ENCODE measurements at regions not wholly inside any gene's neighbourhood (a gene's known extent, or its start where the extent isn't known, plus 50 kb on each side); places are given as distances from the start of the nearest gene placed in this dataset.
"Not testable (repeated sequence)": the region's sequence is repeated elsewhere in the genome, so short reads cannot be mapped to it uniquely, and the experiment has no call there.

DNA sequence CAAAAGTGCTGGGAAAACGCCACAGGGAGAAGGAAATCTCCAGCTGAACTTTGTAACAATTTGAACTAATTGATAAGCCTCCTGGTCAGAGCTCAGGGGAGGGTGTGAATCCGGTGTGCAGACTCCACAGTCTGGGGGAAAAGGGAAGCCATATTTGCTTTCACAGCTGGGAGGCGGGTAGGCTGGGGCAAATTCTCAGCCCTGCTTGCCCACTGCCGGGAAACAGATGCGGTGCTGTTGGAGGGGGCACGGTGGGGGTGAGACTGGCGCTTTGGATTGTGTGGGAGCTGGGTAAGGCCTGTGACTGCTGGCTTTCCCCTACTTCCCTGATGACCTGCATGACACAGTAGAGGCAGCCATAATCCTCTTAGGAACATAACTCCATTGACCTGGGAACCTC is 134.8 kb downstream of the ADCYAP1 start:
- no peak for DNase-seq (ENCODE audit: low read depth in 4 of 4, low spot score in 1 of 4)

DNA sequence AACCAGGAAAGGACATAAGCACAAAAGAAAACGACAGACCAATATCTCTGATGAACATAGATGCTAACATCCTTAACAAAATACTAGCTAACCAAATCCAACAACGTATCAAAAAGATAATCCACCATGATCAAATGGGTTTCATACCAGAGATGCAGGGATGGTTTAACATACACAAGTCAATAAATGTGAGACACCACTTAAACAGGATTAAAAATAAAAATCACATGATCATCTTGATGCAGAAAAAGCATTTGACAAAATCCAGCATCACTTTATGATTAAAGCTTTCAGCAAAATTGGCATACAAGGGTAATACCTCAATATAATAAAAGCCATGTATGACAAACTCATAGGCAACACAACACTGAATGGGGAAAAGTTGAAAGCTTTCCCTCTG is 138.4 kb downstream of the ADCYAP1 start:
- not testable (repeated sequence) for DNase-seq (ENCODE audit: low read depth in 4 of 4, low spot score in 1 of 4)

DNA sequence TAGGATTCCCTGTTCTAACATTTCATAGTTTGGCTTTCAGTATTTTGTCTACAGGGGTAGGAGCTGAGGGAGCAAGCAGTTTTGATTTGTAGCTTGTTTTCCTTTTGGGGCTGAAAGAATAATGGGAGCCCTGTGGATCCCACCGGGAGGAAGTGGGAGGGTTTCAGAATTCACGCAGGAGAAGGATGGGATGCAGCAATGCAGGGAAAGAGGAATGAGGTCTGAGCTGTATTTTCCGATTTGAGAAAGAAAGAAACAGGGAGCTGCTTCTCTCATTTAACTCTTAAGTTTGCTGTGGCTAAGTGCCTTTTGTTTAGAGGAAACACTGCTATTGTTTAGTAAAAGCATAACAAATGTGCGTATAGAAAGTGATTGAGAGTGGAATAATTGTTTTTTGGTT is 141.0 kb downstream of the ADCYAP1 start:
- no peak for DNase-seq (ENCODE audit: low read depth in 4 of 4, low spot score in 1 of 4)

- no peak for DNase-seq (ENCODE audit: low read depth in 4 of 4, low spot score in 1 of 4)
Measured at GRCh38 chr18:1047406-1047805, 142.7 kb downstream of the ADCYAP1 start.

GRCh38 chr18:1048032-1048431 is 143.4 kb downstream of the ADCYAP1 start:
- no peak for DNase-seq (ENCODE audit: low read depth in 4 of 4, low spot score in 1 of 4)

DNA sequence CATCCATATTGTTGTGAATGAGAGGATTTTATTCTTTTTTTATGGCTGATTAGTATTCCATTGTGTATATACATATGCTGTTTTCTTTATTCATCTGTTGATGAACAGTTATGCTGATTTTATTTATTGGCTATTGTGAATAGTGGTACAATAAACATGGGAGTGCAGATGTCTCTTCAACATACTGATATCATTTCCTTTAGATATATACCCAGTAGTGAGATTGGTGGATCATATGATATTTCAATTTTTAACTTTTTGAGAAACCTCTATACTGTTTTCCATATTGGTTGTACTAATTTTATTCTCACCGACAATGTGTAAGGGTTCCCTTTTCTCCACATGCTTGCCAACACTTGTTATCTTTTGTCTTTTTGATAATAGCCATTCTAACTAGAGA is 144.5 kb downstream of the ADCYAP1 start:
- DNase-seq (ENCODE audit: low read depth in 4 of 4, low spot score in 1 of 4): no peak

DNA sequence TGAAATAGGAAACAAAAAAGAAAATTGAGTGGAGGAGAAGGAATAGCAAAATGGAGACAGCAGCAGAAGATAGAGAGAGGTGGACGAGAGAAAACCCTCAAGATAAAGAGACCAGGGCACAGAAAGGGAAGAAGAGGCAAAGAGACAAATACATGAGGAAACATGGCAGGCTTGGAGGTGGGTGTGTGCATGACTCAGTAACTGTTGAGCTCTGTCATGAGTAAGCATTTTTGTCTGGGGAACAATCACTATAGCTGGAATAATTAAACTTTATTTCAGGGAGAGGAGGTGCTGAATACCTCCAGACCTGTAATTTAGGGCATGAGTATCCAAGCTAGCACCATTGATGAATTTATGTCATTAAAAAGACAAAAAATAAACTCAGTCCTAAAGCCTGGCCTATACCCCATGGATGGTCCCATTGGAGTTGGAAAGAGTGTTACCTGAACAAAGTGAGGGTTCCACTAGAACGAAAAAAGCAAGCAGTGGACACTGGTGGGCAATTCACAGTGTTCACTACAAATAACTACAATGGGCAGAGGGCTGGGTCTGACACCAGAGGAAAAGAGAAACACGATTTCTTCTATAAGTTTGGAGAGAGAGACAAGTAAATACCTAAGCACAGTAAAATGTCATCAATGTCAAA is 145.5 kb downstream of the ADCYAP1 start:
- DNase-seq (ENCODE audit: low read depth in 4 of 4, low spot score in 1 of 4): no peak

GRCh38 chr18:1052301-1052700 is 147.6 kb downstream of the ADCYAP1 start:
- no peak for DNase-seq (ENCODE audit: low read depth in 4 of 4, low spot score in 1 of 4)

GRCh38 chr18:1053331-1054315 is 149.0 kb downstream of the ADCYAP1 start:
- DNase-seq (ENCODE audit: low read depth in 4 of 4, low spot score in 1 of 4): no peak

- no peak for DNase-seq (ENCODE audit: low read depth in 4 of 4, low spot score in 1 of 4)
Measured at GRCh38 chr18:1056404-1056803, 151.7 kb downstream of the ADCYAP1 start.

GRCh38 chr18:1057367-1057766 is 152.7 kb downstream of the ADCYAP1 start:
- DNase-seq (ENCODE audit: low read depth in 4 of 4, low spot score in 1 of 4): no peak

- DNase-seq (ENCODE audit: low read depth in 4 of 4, low spot score in 1 of 4): no peak
Measured at GRCh38 chr18:1062588-1062987, 157.9 kb downstream of the ADCYAP1 start.

- no peak for DNase-seq (ENCODE audit: low read depth in 4 of 4, low spot score in 1 of 4)
Measured at GRCh38 chr18:1075322-1075721, 170.7 kb downstream of the ADCYAP1 start.

- no peak for DNase-seq (ENCODE audit: low read depth in 4 of 4, low spot score in 1 of 4)
Measured at GRCh38 chr18:1075876-1076275, 171.2 kb downstream of the ADCYAP1 start.

DNA sequence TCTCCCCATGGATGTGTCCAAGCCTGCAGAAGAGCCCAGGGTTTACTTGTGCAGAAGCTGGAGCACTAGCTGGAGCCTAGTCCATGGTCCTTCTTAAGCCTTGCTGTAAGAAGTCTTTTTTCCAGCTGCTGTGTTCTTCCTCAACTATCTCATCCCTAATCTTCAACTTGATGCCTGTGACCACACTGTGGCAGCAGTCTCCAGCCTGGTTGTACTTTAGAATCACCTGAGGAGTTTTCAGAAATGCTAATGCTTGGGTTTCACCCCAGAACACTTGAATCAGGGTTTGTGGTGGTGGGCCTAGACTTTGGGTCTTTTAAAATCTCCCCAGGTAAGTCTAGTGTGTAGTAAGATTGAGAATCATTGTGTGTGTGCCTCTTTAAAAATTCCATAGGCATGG is 173.6 kb downstream of the ADCYAP1 start:
- DNase-seq (ENCODE audit: low read depth in 4 of 4, low spot score in 1 of 4): no peak

DNA sequence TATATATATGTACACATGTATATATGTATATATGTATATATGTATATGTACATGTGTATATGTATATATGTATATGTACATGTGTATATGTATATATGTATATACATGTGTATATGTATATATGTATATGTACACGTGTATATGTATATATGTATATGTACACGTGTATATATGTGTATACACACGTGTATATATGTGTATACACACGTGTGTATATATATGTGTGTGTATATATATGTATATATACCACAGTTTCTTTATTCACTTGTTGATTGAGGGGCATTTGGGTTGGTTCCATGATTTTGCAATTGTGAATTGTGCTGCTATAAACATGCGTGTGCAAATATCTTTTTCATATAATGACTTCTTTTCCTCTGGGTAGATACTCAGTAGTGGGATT is 179.0 kb downstream of the ADCYAP1 start:
- not testable (repeated sequence) for DNase-seq (ENCODE audit: low read depth in 4 of 4, low spot score in 1 of 4)

DNA sequence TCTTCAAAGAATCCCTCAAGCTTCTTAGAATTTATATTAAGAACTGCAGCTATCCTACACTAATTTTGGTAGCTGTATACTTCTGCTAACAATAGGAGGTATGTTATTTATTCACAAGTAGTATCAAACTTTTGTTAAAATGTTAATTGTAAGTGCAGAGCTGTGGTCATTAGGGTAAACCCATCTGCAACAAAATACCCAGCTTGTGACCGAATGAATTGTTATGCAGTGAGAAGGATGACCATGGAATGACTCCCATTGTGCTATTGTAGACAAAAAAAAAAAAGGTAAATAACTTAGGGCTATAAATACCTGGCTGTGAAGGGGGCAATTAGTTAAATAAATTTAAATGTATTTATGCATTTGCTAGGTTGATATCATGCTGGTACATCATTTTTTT is 186.1 kb downstream of the ADCYAP1 start:
- DNase-seq (ENCODE audit: low read depth in 4 of 4, low spot score in 1 of 4): no peak

DNA sequence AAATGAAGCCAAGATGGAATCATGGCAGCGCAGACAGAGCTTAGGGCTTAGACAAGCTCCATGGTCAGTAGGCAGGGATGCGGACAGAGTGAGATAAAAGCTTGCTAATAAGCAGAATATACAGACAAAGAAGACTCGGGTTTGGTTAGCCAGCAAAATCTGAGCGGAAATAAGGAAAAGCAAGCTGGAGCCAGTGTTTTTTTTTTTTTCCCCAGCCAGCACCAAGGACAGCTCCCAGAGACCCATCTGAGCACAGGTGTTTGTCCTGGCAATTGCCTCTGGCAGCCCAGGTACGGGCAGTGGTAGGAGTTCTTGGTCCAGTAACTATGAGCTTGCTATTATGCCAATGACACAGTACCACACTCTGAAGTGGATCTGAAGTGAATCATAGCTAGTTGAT is 187.6 kb downstream of the ADCYAP1 start:
- DNase-seq (ENCODE audit: low read depth in 4 of 4, low spot score in 1 of 4): no peak

GRCh38 chr18:1094409-1094808 is 189.7 kb downstream of the ADCYAP1 start:
- DNase-seq (ENCODE audit: low read depth in 4 of 4, low spot score in 1 of 4): no peak

DNA sequence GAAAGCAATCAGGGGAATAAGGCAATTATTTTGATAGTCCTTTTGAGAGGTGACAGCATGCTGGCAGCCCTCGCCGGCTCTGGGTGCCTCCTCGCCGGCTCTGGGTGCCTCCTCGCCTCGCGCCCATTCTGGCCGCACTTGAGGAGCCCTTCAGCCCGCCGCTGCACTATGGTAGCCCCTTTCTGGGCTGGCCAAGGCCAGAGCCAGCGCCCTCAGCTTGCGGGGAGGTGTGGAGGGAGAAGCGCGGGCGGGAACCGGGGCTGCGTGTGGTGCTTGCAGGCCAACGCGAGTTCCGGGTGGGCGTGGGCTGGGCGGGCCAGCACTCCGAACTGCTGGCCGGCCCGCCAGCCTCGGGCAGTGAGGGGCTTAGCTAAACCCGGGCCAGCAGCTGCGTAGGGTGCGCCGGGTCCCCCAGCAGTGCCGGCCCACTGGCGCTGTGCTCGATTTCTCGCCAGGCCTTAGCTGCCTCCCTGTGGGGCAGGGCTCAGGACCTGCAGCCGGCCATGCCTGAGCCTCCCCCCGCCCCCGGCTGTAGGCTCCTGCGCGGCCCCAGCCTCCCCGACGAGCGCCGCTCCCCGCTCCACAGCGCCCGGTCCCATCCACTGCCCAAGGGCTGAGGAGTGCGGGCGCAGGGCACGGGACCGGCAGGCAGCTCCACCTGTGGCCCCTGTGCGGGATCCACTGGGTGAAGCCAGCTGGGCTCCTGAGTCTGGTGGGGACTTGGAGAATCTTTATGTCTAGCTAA is 193.5 kb downstream of the ADCYAP1 start:
- not testable (repeated sequence) for DNase-seq (ENCODE audit: low read depth in 4 of 4, low spot score in 1 of 4)

GRCh38 chr18:1102848-1103247 is 198.2 kb downstream of the ADCYAP1 start:
- DNase-seq (ENCODE audit: low read depth in 4 of 4, low spot score in 1 of 4): no peak

GRCh38 chr18:1103537-1103936 is 198.9 kb downstream of the ADCYAP1 start:
- DNase-seq (ENCODE audit: low read depth in 4 of 4, low spot score in 1 of 4): no peak

Measured in stimulated activated CD4-positive, alpha-beta T cell treated with anti-CD3 and anti-CD28 coated beads, Interleukin-1b, Interleukin-23, amount 100 ng/mL, for 24 hours (primary cell).